H9 (cell line): ENCODE measurements at regions not wholly inside any gene's neighbourhood (a gene's known extent, or its start where the extent isn't known, plus 50 kb on each side); places are given as distances from the start of the nearest gene placed in this dataset.

Experiments
- DNase-seq: peaks from one replicate; pipeline ENCODE4 v3.0.0-alpha.2; 2017
- H2AFZ ChIP-seq: one replicate; pipeline ENCODE4 v1.6.1; 2013; ENCODE audit warnings: mild to moderate bottlenecking, low read length, control low read depth, moderate library complexity
- H2AK5ac ChIP-seq: 2 replicates; pipeline ENCODE4 v1.6.1; 2013; ENCODE audit warnings: low read length, control low read depth, mixed read lengths; ENCODE audit not compliant: insufficient read length
- H2BK120ac ChIP-seq: one replicate; pipeline ENCODE4 v1.6.1; 2013; ENCODE audit warnings: low read depth, mild to moderate bottlenecking, low read length, control low read depth, inconsistent platforms; ENCODE audit not compliant: poor library complexity, severe bottlenecking
- H2BK12ac ChIP-seq: 2 replicates; pipeline ENCODE4 v1.6.1; 2013; ENCODE audit warnings: low read length, control low read depth, mixed read lengths, low read depth; ENCODE audit not compliant: insufficient read length
- H2BK15ac ChIP-seq: 2 replicates; pipeline ENCODE4 v1.6.1; 2013; ENCODE audit warnings: low read depth, low read length, control low read depth
- H2BK20ac ChIP-seq: one replicate; pipeline ENCODE4 v1.6.1; 2013; ENCODE audit warnings: low read depth, mild to moderate bottlenecking, low read length, control low read depth, inconsistent platforms; ENCODE audit not compliant: poor library complexity, severe bottlenecking
- H2BK5ac ChIP-seq: 2 replicates; pipeline ENCODE4 v1.6.1; 2013; ENCODE audit warnings: low read length, control low read depth, mixed read lengths; ENCODE audit not compliant: insufficient read length
- H3K14ac ChIP-seq: 2 replicates; pipeline ENCODE4 v1.6.1; 2013; ENCODE audit warnings: low read length, control low read depth; ENCODE audit not compliant: insufficient read depth
- H3K18ac ChIP-seq: 2 replicates; pipeline ENCODE4 v1.6.1; 2013; ENCODE audit warnings: low read depth, mild to moderate bottlenecking, mixed read lengths, low read length, control low read depth; ENCODE audit not compliant: insufficient read length
- H3K23ac ChIP-seq: 2 replicates; pipeline ENCODE4 v1.6.1; 2013; ENCODE audit warnings: low read length, control low read depth, mixed read lengths, low read depth; ENCODE audit not compliant: insufficient read length
- H3K23me2 ChIP-seq: 2 replicates; pipeline ENCODE4 v1.6.1; 2013; ENCODE audit warnings: low read depth, mild to moderate bottlenecking, mixed read lengths, low read length, control low read depth; ENCODE audit not compliant: insufficient read length, poor library complexity, severe bottlenecking
- H3K27ac ChIP-seq: 2 replicates; pipeline ENCODE4 v1.5.1; 2013; ENCODE audit warnings: low read length, control low read depth, mixed read lengths, low read depth; ENCODE audit not compliant: insufficient read length
- H3K27me3 ChIP-seq: 2 replicates; pipeline ENCODE4 v1.6.1; 2013; ENCODE audit warnings: low read length, control low read depth, inconsistent platforms; ENCODE audit not compliant: insufficient read depth
- H3K4ac ChIP-seq: 2 replicates; pipeline ENCODE4 v1.6.1; 2013; ENCODE audit warnings: low read depth, mild to moderate bottlenecking, control low read depth, inconsistent platforms, low read length, moderate library complexity
- H3K4me1 ChIP-seq: 2 replicates; pipeline ENCODE4 v1.6.1; 2013; ENCODE audit warnings: low read length, control low read depth, inconsistent platforms; ENCODE audit not compliant: insufficient read depth
- H3K4me2 ChIP-seq: 2 replicates; pipeline ENCODE4 v1.6.1; 2013; ENCODE audit warnings: low read length, control low read depth, mixed read lengths; ENCODE audit not compliant: insufficient read length, insufficient read depth
- H3K56ac ChIP-seq: 2 replicates; pipeline ENCODE4 v1.6.1; 2013; ENCODE audit warnings: low read depth, mild to moderate bottlenecking, mixed read lengths, low read length, control low read depth; ENCODE audit not compliant: insufficient read length
- H3K79me1 ChIP-seq: 2 replicates; pipeline ENCODE4 v1.6.1; 2013; ENCODE audit warnings: low read depth, mild to moderate bottlenecking, moderate library complexity, low read length, control low read depth, inconsistent platforms; ENCODE audit not compliant: insufficient read depth, poor library complexity, severe bottlenecking
- H3K79me2 ChIP-seq: 2 replicates; pipeline ENCODE4 v1.6.1; 2013; ENCODE audit warnings: low read length, control low read depth, inconsistent platforms; ENCODE audit not compliant: insufficient read depth
- H3K9ac ChIP-seq: 2 replicates; pipeline ENCODE4 v1.6.1; 2013; ENCODE audit warnings: low read length, control low read depth, mixed read lengths; ENCODE audit not compliant: insufficient read length; ENCODE audit errors: extremely low read depth
- H3K9me3 ChIP-seq: one replicate; pipeline ENCODE4 v1.6.1; 2013; ENCODE audit warnings: low read depth, low read length, inconsistent platforms; ENCODE audit not compliant: control insufficient read depth
- H3T11ph ChIP-seq: one replicate; pipeline ENCODE4 v1.6.1; 2013; ENCODE audit warnings: mild to moderate bottlenecking, low read length, control low read depth, inconsistent platforms
- H4K20me1 ChIP-seq: one replicate; pipeline ENCODE4 v1.6.1; 2013; ENCODE audit not compliant: control insufficient read depth, insufficient read length, insufficient read depth
- H4K5ac ChIP-seq: 2 replicates; pipeline ENCODE4 v1.6.1; 2013; ENCODE audit warnings: low read depth, mild to moderate bottlenecking, mixed read lengths, low read length, control low read depth; ENCODE audit not compliant: insufficient read length
- H4K8ac ChIP-seq: replicated peaks from 2 replicates; pipeline ENCODE4 v1.6.1; 2013; ENCODE audit warnings: low read length, control low read depth, mixed read lengths, low read depth; ENCODE audit not compliant: insufficient read length
- H4K91ac ChIP-seq: 2 replicates; pipeline ENCODE4 v1.6.1; 2013; ENCODE audit warnings: low read depth, mild to moderate bottlenecking, moderate library complexity, mixed read lengths, low read length, control low read depth; ENCODE audit not compliant: insufficient read length
- H3K27ac Mint-ChIP-seq, 3 experiments: 2 replicates in 2 of 3; 3 replicates in 1 of 3; pipeline ENCODE4 v1.8.0; 2020 to 2021; ENCODE audit warnings: mixed read lengths in 3 of 3, mild to moderate bottlenecking in 1 of 3, moderate library complexity in 1 of 3
- H3K27me3 Mint-ChIP-seq: 2 replicates; pipeline ENCODE4 v1.8.0; 2021; ENCODE audit warnings: low read depth, mild to moderate bottlenecking, moderate library complexity, mixed read lengths
- H3K36me3 Mint-ChIP-seq, 3 experiments: 2 replicates in 2 of 3; 3 replicates in 1 of 3; pipeline ENCODE4 v1.8.0; 2020 to 2021; ENCODE audit warnings: low read depth in 3 of 3, mixed read lengths in 3 of 3; ENCODE audit not compliant: insufficient read depth in 1 of 3
- H3K4me1 Mint-ChIP-seq, 2 experiments: 2 replicates each; pipeline ENCODE4 v1.8.0; 2020; ENCODE audit warnings: mixed read lengths in 2 of 2
- H3K4me3 Mint-ChIP-seq, 2 experiments: 2 replicates in 1 of 2; 3 replicates in 1 of 2; pipeline ENCODE4 v1.8.0; 2020 to 2021; ENCODE audit warnings: mild to moderate bottlenecking in 2 of 2, mixed read lengths in 2 of 2, moderate library complexity in 1 of 2
- H3K9me3 Mint-ChIP-seq, 2 experiments: 2 replicates in 1 of 2; 3 replicates in 1 of 2; pipeline ENCODE4 v1.8.0; 2020; ENCODE audit warnings: mild to moderate bottlenecking in 2 of 2, mixed read lengths in 2 of 2, moderate library complexity in 1 of 2
- CTCF ChIP-seq: fragments of 200-600 bp; sonication (generic); conservative IDR thresholded peaks from 3 replicates; pipeline ENCODE4 v1.8.0; 2021; ENCODE audit warnings: antibody characterized with exemption, mild to moderate bottlenecking
- WGBS: extraction: QIAGEN DNeasy Blood & Tissue Kit; methylation state at CpG from one replicate; pipeline ENCODE4 v1.1.7; 2013; ENCODE audit warnings: missing lambda C conversion rate, low lambda C conversion rate, mixed read lengths; ENCODE audit not compliant: insufficient read length; ENCODE audit errors: extremely low coverage; 5-methylcytosine and 5-hydroxymethylcytosine counted together

GRCh38 chr5:2071562-2071961 is 188.8 kb upstream of the IRX4 start:
- H3K27ac Mint-ChIP-seq = no peak overlapping the region

More at GRCh38 chr5:2071562-2071961, 188.8 kb upstream of the IRX4 start:
- H4K5ac ChIP-seq = no peak overlapping the region
- H3K9ac ChIP-seq = no peak overlapping the region
- H3K4me1 Mint-ChIP-seq = peaks cover 18 to 21% of the 10 kb centered on the region in 2 experiments
- H2BK120ac ChIP-seq = no peak overlapping the region
- no peak overlapping the region for H3K4me2 ChIP-seq
- no peak overlapping the region for H3K56ac ChIP-seq
- H3K4ac ChIP-seq = no peak overlapping the region
- no peak overlapping the region for H3K4me3 Mint-ChIP-seq
- H3K79me1 ChIP-seq = no peaks in the 10 kb centered on the region
- no CpG with 5 or more reads among the region's 5 CpGs for WGBS
- H3K4me1 ChIP-seq = no peaks in the 10 kb centered on the region
- no peak overlapping the region for H3K23ac ChIP-seq
- no peaks in the 10 kb centered on the region for H3K23me2 ChIP-seq
- H4K20me1 ChIP-seq = no peaks in the 10 kb centered on the region
- no peak overlapping the region for H3K14ac ChIP-seq
- H2AK5ac ChIP-seq = no peak overlapping the region
- no peak overlapping the region for H3T11ph ChIP-seq
- H3K9me3 Mint-ChIP-seq = peaks cover 0 to 2% of the 10 kb centered on the region in 2 experiments; a peak in 1 of 5 replicates
- H3K79me2 ChIP-seq = no peaks in the 10 kb centered on the region
- DNase-seq = no peak
- H3K27me3 ChIP-seq = no peaks in the 10 kb centered on the region
- TF ChIP-seq CTCF = no peak
- H2AFZ ChIP-seq = no peak overlapping the region
- no peaks in the 10 kb centered on the region for H3K9me3 ChIP-seq
- H2BK5ac ChIP-seq = no peak overlapping the region
- H4K8ac ChIP-seq = no peak overlapping the region
- no peaks in the 10 kb centered on the region; the same call in none of the 2 replicates for H3K27me3 Mint-ChIP-seq
- no peak overlapping the region for H2BK20ac ChIP-seq
- H3K18ac ChIP-seq = no peak overlapping the region
- H4K91ac ChIP-seq = no peak overlapping the region
- no peaks in the 10 kb centered on the region for H3K36me3 Mint-ChIP-seq
- no peak overlapping the region for H2BK15ac ChIP-seq
- no peak overlapping the region for H2BK12ac ChIP-seq
- H3K27ac ChIP-seq = no peak overlapping the region
